CD4-positive, alpha-beta memory T cell (primary cell): ENCODE measurements at regions not wholly inside any gene's neighbourhood (a gene's known extent, or its start where the extent isn't known, plus 50 kb on each side); places are given as distances from the start of the nearest gene placed in this dataset.

ENCODE experiments used
- CTCF ChIA-PET: fragments of 350-600 bp; sonication (Branson Sonifier 250); formaldehyde crosslinking; loops from one replicate; lab custom pipeline; 2021; ENCODE audit warnings: inconsistent platforms; ENCODE audit not compliant: partially characterized antibody; lab: Charles Lee
- POLR2A ChIA-PET: fragments of 350-600 bp; sonication (Branson Sonifier 250); formaldehyde crosslinking; loops from one replicate; lab custom pipeline; 2021; ENCODE audit not compliant: partially characterized antibody; lab: Charles Lee
- DNase-seq, 5 donors: peaks; one replicate each; pipeline versions ENCODE4 v3.0.0 to v3.0.0-alpha.2; 2020 to 2022; ENCODE audit warnings: mixed read lengths in 1 of 5
- H3K27ac ChIP-seq: one replicate; pipeline ENCODE4 v1.7.0; 2013; ENCODE audit warnings: low read depth, low read length
- H3K27me3 ChIP-seq: 2 replicates; pipeline ENCODE4 v1.7.0; 2013; ENCODE audit warnings: mild to moderate bottlenecking, low read length, moderate library complexity; ENCODE audit not compliant: insufficient read depth
- H3K36me3 ChIP-seq: 2 replicates; pipeline ENCODE4 v1.7.0; 2013; ENCODE audit warnings: mild to moderate bottlenecking, low read length, moderate library complexity; ENCODE audit not compliant: insufficient read depth
- H3K4me1 ChIP-seq: 2 replicates; pipeline ENCODE4 v1.7.0; 2013; ENCODE audit warnings: mild to moderate bottlenecking, low read length, moderate library complexity; ENCODE audit not compliant: insufficient read depth
- H3K4me3 ChIP-seq, 2 donors: one replicate each; pipeline ENCODE4 v1.7.0; 2013; ENCODE audit warnings: low read length in 2 of 2, mild to moderate bottlenecking in 1 of 2
- H3K9me3 ChIP-seq, 2 donors: one replicate each; pipeline ENCODE4 v1.7.0; 2013; ENCODE audit warnings: low read length in 2 of 2, control low read depth in 1 of 2; ENCODE audit not compliant: control insufficient read depth in 1 of 2
- H3K27ac Mint-ChIP-seq, 7 donors: one replicate each; pipeline ENCODE4 v1.8.0; 2020 to 2021; ENCODE audit warnings: mixed read lengths in 7 of 7, mild to moderate bottlenecking in 6 of 7, inconsistent platforms in 3 of 7, moderate library complexity in 3 of 7
- H3K27me3 Mint-ChIP-seq, 2 donors: one replicate each; pipeline ENCODE4 v1.8.0; 2020 to 2021; ENCODE audit warnings: mixed read lengths in 2 of 2
- H3K36me3 Mint-ChIP-seq, 2 donors: one replicate each; pipeline ENCODE4 v1.8.0; 2020 to 2021; ENCODE audit warnings: mixed read lengths in 2 of 2, inconsistent platforms in 1 of 2, mild to moderate bottlenecking in 1 of 2
- H3K4me1 Mint-ChIP-seq, 4 donors: one replicate each; pipeline ENCODE4 v1.8.0; 2020 to 2021; ENCODE audit warnings: mixed read lengths in 4 of 4, mild to moderate bottlenecking in 1 of 4
- H3K4me3 Mint-ChIP-seq, 8 donors: one replicate each; pipeline ENCODE4 v1.8.0; 2020 to 2021; ENCODE audit warnings: mixed read lengths in 8 of 8, mild to moderate bottlenecking in 7 of 8, moderate library complexity in 6 of 8, inconsistent platforms in 3 of 8
- H3K9me3 Mint-ChIP-seq, 8 donors: one replicate each; pipeline ENCODE4 v1.8.0; 2020 to 2021; ENCODE audit warnings: mixed read lengths in 8 of 8, mild to moderate bottlenecking in 5 of 8, inconsistent platforms in 3 of 8, moderate library complexity in 1 of 8
- intact Hi-C: fragments of 100-400 bp; cut with micrococcal nuclease; formaldehyde crosslinking; loops from one replicate; pipeline ENCODE4 v1.15.1; 2023

DNA sequence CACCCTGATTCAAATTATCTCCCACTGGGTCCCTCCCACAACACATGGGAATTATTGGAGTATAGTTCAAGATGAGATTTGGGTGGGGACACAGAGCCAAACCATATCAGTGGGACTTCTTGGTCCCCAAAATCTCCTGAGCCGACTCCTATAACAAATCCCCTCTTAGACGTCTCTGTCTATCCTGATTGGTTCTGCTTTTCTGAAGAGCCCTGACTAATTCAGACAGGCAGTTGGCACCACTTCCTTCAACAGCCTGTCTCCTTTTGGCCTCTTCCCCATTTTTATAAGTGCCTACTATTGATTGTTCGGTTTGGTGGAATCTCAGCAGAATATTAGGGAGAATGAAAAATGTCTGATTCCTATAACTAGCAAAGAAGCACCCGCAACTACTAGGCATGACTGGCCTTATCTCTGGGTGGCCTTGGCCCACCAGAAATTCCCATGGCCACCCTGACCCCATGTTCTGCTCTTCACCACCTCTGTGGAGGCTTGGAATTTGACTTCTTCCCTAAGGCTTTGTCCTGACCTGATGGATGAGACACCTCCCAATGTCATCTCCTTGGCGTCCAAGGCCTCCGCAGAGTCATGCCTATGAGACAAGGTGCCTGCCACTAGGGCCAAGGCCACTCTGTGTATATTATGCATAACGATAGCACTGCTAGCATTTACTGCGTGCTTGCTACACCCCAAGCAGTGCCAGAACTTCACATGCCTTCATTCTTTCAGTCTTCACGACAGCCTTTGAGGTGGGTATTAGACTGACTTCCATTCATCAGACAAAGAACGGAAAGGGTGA is 218.9 kb upstream of the COPS8 start:
- H3K9me3 Mint-ChIP-seq = peaks cover 0 to 8% (median 3%) of the 10 kb centered on the region in 8 donors
- ChIA-PET CTCF (no interaction called here), POLR2A (no interaction called here)
- H3K4me3 Mint-ChIP-seq = no peak overlapping the region
- DNase-seq = no peak
- peaks cover 4 to 7% (median 6%) of the 10 kb centered on the region in 4 donors for H3K4me1 Mint-ChIP-seq
- peaks cover 0 to 1% of the 10 kb centered on the region in 2 donors for H3K27me3 Mint-ChIP-seq
- Histone ChIP-seq H3K27me3 (no peaks in the 10 kb centered on the region), H3K27ac (no peak overlapping the region), H3K9me3 (no peaks in the 10 kb centered on the region), H3K4me3 (no peak overlapping the region), H3K4me1 (no peaks in the 10 kb centered on the region), H3K36me3 (no peaks in the 10 kb centered on the region)
- H3K36me3 Mint-ChIP-seq = no peaks in the 10 kb centered on the region
- intact Hi-C loops = no loop called here
- H3K27ac Mint-ChIP-seq = no peak overlapping the region

DNA sequence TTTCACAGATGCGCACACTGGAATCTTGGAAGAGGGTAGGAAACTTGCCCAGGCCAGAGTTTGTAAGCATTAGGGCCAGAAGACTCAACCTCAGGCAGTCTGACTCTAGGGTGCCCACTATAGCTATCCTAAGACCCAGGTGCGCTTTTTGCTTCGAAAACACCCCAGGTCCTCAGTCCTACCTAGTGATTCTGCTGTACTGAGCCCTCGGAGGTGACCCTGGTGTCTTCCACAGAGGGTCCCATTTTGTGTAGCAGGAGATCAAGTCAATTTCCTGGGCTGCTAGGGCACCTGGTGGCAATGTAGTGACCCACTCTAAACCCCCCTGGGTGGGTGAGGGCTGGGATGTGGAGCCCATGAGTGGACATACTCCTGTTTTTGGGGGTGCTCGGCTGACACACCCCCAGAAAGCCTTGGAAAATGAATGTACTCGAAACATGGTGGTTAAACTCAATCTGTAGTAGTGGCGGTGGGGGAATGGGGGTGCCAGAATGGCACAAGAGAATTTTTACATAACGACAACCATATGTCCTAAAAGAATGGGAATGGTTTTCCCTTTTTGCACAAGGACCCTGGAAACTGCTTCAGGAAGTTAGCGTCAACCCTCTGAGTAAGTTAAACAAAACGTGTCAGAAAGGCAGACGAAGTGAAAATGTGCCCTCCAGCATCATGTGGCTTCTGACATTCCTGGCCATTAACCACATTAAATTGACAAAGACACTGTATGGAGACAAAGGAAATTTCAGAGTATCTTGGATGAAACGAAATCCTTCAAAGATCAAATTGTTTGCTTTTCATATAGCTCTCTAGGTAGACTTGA is 218.0 kb upstream of the COPS8 start:
- H3K4me3 ChIP-seq = no peak overlapping the region
- H3K27ac Mint-ChIP-seq = no peak overlapping the region
- H3K36me3 Mint-ChIP-seq = no peaks in the 10 kb centered on the region
- peaks cover 7 to 11% (median 8%) of the 10 kb centered on the region in 4 donors for H3K4me1 Mint-ChIP-seq
- H3K36me3 ChIP-seq = no peaks in the 10 kb centered on the region
- H3K9me3 ChIP-seq = no peaks in the 10 kb centered on the region
- H3K9me3 Mint-ChIP-seq = peaks cover 0 to 8% (median 3%) of the 10 kb centered on the region in 8 donors
- H3K27me3 ChIP-seq = no peaks in the 10 kb centered on the region
- H3K27me3 Mint-ChIP-seq = peaks cover 0 to 1% of the 10 kb centered on the region in 2 donors
- no peak overlapping the region for H3K4me3 Mint-ChIP-seq
- no peak for DNase-seq
- intact Hi-C loops = no loop called here
- ChIA-PET POLR2A (no interaction called here), CTCF (no interaction called here)
- H3K27ac ChIP-seq = no peak overlapping the region
- H3K4me1 ChIP-seq = no peaks in the 10 kb centered on the region

DNA sequence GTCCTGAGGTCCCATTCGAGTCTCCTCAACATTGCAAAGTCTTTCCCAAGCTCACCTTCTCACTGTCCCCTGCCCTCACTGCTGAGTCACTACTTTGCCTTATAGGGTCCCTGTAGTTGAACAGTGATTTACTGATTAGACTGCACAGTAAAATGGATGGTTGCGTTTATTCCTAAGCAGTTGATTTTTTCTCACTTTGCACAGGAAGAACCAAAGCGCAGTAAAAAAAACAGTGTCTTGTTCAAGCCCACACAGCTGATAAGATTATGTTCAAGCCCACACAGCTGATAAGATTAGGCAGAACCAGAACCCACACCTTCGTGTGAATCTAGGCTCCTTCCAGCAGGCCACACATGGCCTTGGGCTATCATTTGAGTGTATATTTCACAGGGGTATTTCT is 215.3 kb upstream of the COPS8 start:
- Mint-ChIP-seq H3K36me3 (no peaks in the 10 kb centered on the region), H3K4me3 (no peak overlapping the region), H3K4me1 (peaks cover 7 to 11% (median 8%) of the 10 kb centered on the region in 4 donors), H3K9me3 (peaks cover 0 to 7% (median under 1%) of the 10 kb centered on the region in 8 donors), H3K27ac (no peak overlapping the region), H3K27me3 (peaks cover 1 to 3% of the 10 kb centered on the region in 2 donors)
- Histone ChIP-seq H3K36me3 (no peaks in the 10 kb centered on the region), H3K27me3 (no peaks in the 10 kb centered on the region), H3K4me3 (no peak overlapping the region), H3K27ac (no peak overlapping the region), H3K4me1 (no peaks in the 10 kb centered on the region), H3K9me3 (no peaks in the 10 kb centered on the region)
- ChIA-PET CTCF (no interaction called here), POLR2A (no interaction called here)
- intact Hi-C loops = no loop called here
- DNase-seq = no peak

DNA sequence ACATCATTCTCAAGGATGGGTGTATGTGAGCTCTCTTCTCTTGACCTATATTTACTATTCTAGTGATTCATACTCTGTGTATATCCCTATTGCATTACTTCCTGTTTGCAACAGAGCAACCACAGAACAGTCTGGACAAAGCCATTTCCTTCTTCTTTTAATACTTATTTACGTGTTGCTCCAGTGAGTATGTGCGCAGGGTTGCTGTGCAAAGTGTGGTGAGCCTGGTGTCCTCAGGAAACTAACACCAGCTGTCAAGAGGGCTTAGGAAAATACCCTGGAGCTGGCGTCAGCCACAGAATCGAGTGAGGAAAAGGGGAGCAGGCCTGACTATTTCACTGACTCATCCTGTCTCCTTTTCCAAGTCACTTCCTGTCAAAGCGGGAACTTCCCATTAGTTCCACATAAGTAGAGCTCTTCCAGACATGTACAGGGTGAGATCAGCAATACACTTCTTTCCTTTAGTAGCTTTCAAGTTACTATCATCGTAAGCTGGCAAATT is 214.1 kb upstream of the COPS8 start:
- intact Hi-C loops = no loop called here

DNA sequence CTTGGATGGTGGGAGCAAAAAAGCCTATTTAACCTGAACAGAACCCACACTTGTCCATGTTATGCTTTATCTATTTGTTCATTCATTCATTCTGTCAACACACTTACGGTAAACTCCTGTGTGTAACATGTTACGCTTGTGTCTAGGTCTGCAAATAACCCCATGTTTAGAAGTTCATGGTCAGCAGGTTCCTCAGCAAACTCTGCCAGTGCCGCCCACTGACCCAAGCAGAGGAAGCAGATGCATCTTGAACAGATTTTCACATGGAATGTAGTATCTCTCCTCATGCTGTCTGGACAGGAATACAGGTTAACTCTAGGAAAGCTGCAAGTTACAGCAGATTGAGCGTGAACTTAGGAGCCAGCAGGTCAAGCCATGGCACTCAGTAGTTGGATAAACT is 213.7 kb upstream of the COPS8 start:
- H3K27ac ChIP-seq = no peak overlapping the region
- Mint-ChIP-seq H3K4me3 (no peak overlapping the region), H3K27ac (peak overlapping the region in 1 of 7 donors; percentile 23), H3K27me3 (peaks cover 3 to 7% of the 10 kb centered on the region in 2 donors), H3K4me1 (peaks cover 7 to 11% (median 8%) of the 10 kb centered on the region in 4 donors), H3K9me3 (peaks cover 0 to 2% (median 0%) of the 10 kb centered on the region in 8 donors), H3K36me3 (no peaks in the 10 kb centered on the region)
- no peaks in the 10 kb centered on the region for H3K36me3 ChIP-seq
- H3K9me3 ChIP-seq = no peaks in the 10 kb centered on the region
- CTCF ChIA-PET = no interaction called here
- no peak for DNase-seq
- POLR2A ChIA-PET = interaction anchor here (1.4 kb wide), 1 partner anchor 9 kb away, joined by 5 read pairs; no protein-coding TSS in a partner anchor
- no peaks in the 10 kb centered on the region for H3K27me3 ChIP-seq
- intact Hi-C loops = no loop called here
- H3K4me1 ChIP-seq = no peaks in the 10 kb centered on the region
- H3K4me3 ChIP-seq = no peak overlapping the region

More for the DNA sequence above, 214.1 kb upstream of the COPS8 start:
- H3K9me3 ChIP-seq = no peaks in the 10 kb centered on the region
- POLR2A ChIA-PET = interaction anchor here (1.4 kb wide), 1 partner anchor 9 kb away, joined by 5 read pairs; no protein-coding TSS in a partner anchor
- no peaks in the 10 kb centered on the region for H3K27me3 ChIP-seq
- Mint-ChIP-seq H3K4me1 (peaks cover 7 to 11% (median 8%) of the 10 kb centered on the region in 4 donors), H3K27me3 (peaks cover 3 to 7% of the 10 kb centered on the region in 2 donors), H3K36me3 (no peaks in the 10 kb centered on the region), H3K4me3 (no peak overlapping the region), H3K9me3 (peaks cover 0 to 2% (median 0%) of the 10 kb centered on the region in 8 donors), H3K27ac (peak overlapping the region in 2 of 7 donors; percentile 5 to 7)
- DNase-seq = no peak
- H3K4me1 ChIP-seq = no peaks in the 10 kb centered on the region
- H3K4me3 ChIP-seq = no peak overlapping the region
- no peak overlapping the region for H3K27ac ChIP-seq
- CTCF ChIA-PET = no interaction called here
- no peaks in the 10 kb centered on the region for H3K36me3 ChIP-seq

DNA sequence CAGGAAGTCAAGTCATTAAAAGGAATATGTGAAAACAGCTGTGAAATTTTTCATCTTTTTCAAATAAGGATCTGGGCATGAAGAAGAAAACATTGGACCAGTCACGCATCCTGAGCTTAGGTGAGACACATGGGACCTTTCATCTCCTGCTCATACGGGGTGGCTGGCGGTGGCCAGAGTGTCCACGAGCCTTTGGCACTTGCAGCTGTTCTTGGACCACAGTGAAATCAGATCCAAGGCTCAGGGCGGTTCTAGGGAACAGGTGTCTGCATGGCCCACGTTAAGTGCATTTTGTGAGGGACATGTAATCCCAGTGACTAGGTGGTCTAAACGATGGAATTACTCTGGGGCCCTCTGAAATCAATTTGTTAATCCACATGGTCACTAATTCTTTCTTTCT is 212.7 kb upstream of the COPS8 start:
- Histone ChIP-seq H3K4me1 (no peaks in the 10 kb centered on the region), H3K27ac (no peak overlapping the region), H3K27me3 (no peaks in the 10 kb centered on the region), H3K4me3 (no peak overlapping the region), H3K9me3 (no peaks in the 10 kb centered on the region), H3K36me3 (no peaks in the 10 kb centered on the region)
- H3K4me3 Mint-ChIP-seq = no peak overlapping the region
- intact Hi-C loops = no loop called here
- no peak overlapping the region for H3K27ac Mint-ChIP-seq
- H3K27me3 Mint-ChIP-seq = peaks cover 3 to 7% of the 10 kb centered on the region in 2 donors
- no peak for DNase-seq
- H3K4me1 Mint-ChIP-seq = peaks cover 7 to 11% (median 8%) of the 10 kb centered on the region in 4 donors
- H3K36me3 Mint-ChIP-seq = no peaks in the 10 kb centered on the region
- CTCF ChIA-PET = no interaction called here
- no peaks in the 10 kb centered on the region for H3K9me3 Mint-ChIP-seq
- POLR2A ChIA-PET = no interaction called here

DNA sequence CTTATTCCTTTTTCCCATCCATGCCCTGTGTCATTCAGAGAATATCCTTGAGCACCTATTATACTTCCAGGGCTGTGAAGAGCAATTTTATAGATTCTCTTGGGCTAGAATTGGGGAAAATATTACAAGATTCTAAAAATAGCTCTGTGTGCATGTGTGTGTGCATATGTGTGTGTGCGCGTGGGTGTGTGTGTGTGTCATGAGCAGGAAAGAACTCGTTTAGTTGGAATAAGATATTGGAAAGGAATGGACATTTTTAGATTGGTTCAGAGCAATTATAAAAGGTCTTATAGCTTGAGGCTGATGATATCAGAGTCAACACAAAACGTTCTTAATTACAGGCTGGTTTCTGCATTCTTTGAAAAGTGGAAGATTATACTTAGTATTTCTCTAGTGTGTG is 212.1 kb upstream of the COPS8 start:
- peak overlapping the region in 1 of 7 donors; percentile 26 for H3K27ac Mint-ChIP-seq
- H3K4me3 Mint-ChIP-seq = no peak overlapping the region
- no peaks in the 10 kb centered on the region for H3K27me3 ChIP-seq
- CTCF ChIA-PET = no interaction called here
- no peaks in the 10 kb centered on the region for H3K4me1 ChIP-seq
- POLR2A ChIA-PET = no interaction called here
- no peak for DNase-seq
- H3K9me3 Mint-ChIP-seq = no peaks in the 10 kb centered on the region
- no peaks in the 10 kb centered on the region for H3K36me3 ChIP-seq
- peaks cover 7 to 11% (median 8%) of the 10 kb centered on the region in 4 donors for H3K4me1 Mint-ChIP-seq
- peaks cover 3 to 7% of the 10 kb centered on the region in 2 donors for H3K27me3 Mint-ChIP-seq
- no peaks in the 10 kb centered on the region for H3K36me3 Mint-ChIP-seq
- H3K4me3 ChIP-seq = no peak overlapping the region
- H3K9me3 ChIP-seq = no peaks in the 10 kb centered on the region
- intact Hi-C loops = no loop called here
- no peak overlapping the region for H3K27ac ChIP-seq
